Stimulated activated CD8-positive, alpha-beta memory T cell treated with anti-CD3 and anti-CD28 coated beads, Interleukin-2, amount 100 ng/mL, for 48 hours (primary cell): ENCODE measurements at regions not wholly inside any gene's neighbourhood (a gene's known extent, or its start where the extent isn't known, plus 50 kb on each side); places are given as distances from the start of the nearest gene placed in this dataset.
"Not testable (repeated sequence)": the region's sequence is repeated elsewhere in the genome, so short reads cannot be mapped to it uniquely, and the experiment has no call there.

Source experiments
- DNase-seq, 2 donors: peaks; one replicate each; pipeline ENCODE4 v3.0.0-alpha.2; 2020; ENCODE audit warnings: low read depth in 2 of 2

GRCh38 chr20:29427201-29428060 lies 1830.0 kb upstream of the DEFB115 start:
- DNase-seq = no peak

- DNase-seq = no peak
These were observed 1826.9 kb upstream of the DEFB115 start for GRCh38 chr20:29430531-29430930.

- not testable (repeated sequence) for DNase-seq
These were observed 1816.7 kb upstream of the DEFB115 start for GRCh38 chr20:29440721-29441120.

GRCh38 chr20:29443206-29443781 lies 1814.2 kb upstream of the DEFB115 start:
- DNase-seq = not testable (repeated sequence)

- no peak for DNase-seq
These were observed 1813.6 kb upstream of the DEFB115 start for GRCh38 chr20:29443819-29444218.

- DNase-seq = not testable (repeated sequence)
These were observed 1812.2 kb upstream of the DEFB115 start for GRCh38 chr20:29445050-29445907.

- not testable (repeated sequence) for DNase-seq
These were observed 1809.7 kb upstream of the DEFB115 start for GRCh38 chr20:29447517-29448484.

- DNase-seq = no peak
These were observed 1808.5 kb upstream of the DEFB115 start for GRCh38 chr20:29448806-29449470.

GRCh38 chr20:29452186-29452585 lies 1805.3 kb upstream of the DEFB115 start:
- no peak for DNase-seq

GRCh38 chr20:29456987-29457693 lies 1800.3 kb upstream of the DEFB115 start:
- not testable (repeated sequence) for DNase-seq

GRCh38 chr20:29472606-29473005 lies 1784.9 kb upstream of the DEFB115 start:
- DNase-seq = no peak

- DNase-seq = not testable (repeated sequence)
These were observed 1764.6 kb upstream of the DEFB115 start for GRCh38 chr20:29492840-29493239.

- DNase-seq = not testable (repeated sequence)
These were observed 1760.7 kb upstream of the DEFB115 start for GRCh38 chr20:29496767-29497166.

- peak in 1 of 2 donors; percentile 30 for DNase-seq
These were observed 1760.2 kb upstream of the DEFB115 start for GRCh38 chr20:29497261-29497671.

- DNase-seq = not testable (repeated sequence)
These were observed 1759.8 kb upstream of the DEFB115 start for GRCh38 chr20:29497684-29498083.

GRCh38 chr20:29500738-29501137 lies 1756.7 kb upstream of the DEFB115 start:
- DNase-seq = not testable (repeated sequence)

- DNase-seq = not testable (repeated sequence)
These were observed 1742.8 kb upstream of the DEFB115 start for GRCh38 chr20:29514634-29515033.

GRCh38 chr20:29516847-29517246 lies 1740.6 kb upstream of the DEFB115 start:
- not testable (repeated sequence) for DNase-seq

- DNase-seq = not testable (repeated sequence)
These were observed 1737.7 kb upstream of the DEFB115 start for GRCh38 chr20:29519610-29520241.
